ENCODE measurements at regions not wholly inside any gene's neighbourhood (a gene's known extent, or its start where the extent isn't known, plus 50 kb on each side); places are given as distances from the start of the nearest gene placed in this dataset.
A peak's percentile ranks its signal among the peaks of the same experiment; 100 is the strongest.

DNA sequence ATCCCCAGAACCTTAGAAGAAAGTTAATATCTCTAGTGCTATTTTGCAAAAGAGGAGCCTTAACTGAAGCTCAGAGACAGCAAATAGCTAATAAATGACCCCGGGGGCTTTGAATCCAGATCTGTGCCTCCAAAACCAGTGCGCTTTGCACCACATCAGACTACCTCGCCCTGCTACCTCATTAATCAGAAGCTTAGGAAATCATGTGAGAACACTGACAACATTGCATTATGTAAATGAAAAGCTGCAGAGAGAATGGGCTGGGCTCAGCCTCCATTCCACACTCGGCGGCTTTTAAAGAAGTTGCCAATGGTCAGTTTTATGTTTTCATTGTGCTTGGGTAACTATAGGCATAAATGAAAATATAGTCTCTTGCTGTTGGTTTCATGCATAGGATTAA lies 54.0 kb upstream of the STMND1 start:
- DNase-seq (ENCODE audit: low read depth): no peak
- in situ Hi-C loops (cut with HindIII; ENCODE audit: low pct_unique_long_range_greater_than_20kb, low sequenced_read_pairs): no loop called here

DNA sequence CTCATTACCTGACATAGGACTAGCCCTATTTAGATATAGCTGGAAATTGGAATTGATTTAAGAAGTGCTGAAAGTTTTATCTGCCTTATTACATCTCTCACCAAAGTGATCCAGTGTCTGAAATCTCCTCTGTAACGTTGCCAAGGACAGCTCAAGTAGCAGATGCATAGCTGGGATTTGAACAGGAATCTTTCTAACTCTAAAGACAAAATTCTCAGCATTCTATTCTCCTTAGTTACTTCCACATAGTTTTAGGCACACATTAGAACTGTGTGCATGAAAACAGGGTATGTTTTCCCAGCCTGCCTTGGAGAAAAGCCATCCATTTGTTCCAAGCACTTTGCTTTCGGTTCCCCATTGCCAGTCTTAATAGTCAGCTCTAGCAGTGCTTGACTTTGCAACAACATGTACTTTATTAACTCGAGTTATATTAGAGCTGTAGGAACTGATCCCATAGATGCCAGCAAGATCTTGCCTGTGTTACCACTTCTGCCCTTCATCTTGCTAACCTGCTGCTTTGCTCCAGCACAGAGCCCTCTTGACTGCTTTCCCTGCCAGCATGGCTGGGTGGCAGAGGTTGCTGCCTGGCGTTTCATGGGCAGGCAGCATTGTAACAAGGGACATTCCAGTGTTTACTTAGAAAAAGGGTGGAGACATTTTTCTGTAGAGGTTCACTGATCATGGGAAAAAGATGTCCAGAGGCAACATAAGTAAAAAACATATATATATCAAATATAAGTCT lies 56.1 kb upstream of the STMND1 start:
- peak; percentile 42 for DNase-seq (ENCODE audit: low read depth)

DNA sequence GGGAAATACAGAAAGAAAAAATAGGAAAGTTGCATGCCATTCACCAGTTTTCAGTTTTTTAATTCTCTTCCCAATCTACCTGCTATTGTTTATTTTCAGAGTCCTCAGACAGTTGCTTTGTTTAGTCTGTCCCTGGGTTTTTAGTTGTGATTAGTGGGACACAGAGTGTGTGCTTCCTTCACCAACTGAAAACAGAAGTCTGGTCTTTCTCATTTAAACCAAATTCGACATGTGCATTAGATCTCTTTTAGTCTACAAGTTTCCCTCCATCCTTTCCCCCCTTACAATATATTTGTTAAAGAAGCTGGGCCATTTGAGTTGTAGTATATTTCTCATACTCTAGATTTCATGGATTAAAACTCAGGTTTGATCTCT lies 58.7 kb upstream of the STMND1 start:
- in situ Hi-C loops (cut with HindIII; ENCODE audit: low pct_unique_long_range_greater_than_20kb, low sequenced_read_pairs): no loop called here

More for the DNA sequence above, 56.1 kb upstream of the STMND1 start:
- in situ Hi-C loops (cut with HindIII; ENCODE audit: low pct_unique_long_range_greater_than_20kb, low sequenced_read_pairs): no loop called here

DNA sequence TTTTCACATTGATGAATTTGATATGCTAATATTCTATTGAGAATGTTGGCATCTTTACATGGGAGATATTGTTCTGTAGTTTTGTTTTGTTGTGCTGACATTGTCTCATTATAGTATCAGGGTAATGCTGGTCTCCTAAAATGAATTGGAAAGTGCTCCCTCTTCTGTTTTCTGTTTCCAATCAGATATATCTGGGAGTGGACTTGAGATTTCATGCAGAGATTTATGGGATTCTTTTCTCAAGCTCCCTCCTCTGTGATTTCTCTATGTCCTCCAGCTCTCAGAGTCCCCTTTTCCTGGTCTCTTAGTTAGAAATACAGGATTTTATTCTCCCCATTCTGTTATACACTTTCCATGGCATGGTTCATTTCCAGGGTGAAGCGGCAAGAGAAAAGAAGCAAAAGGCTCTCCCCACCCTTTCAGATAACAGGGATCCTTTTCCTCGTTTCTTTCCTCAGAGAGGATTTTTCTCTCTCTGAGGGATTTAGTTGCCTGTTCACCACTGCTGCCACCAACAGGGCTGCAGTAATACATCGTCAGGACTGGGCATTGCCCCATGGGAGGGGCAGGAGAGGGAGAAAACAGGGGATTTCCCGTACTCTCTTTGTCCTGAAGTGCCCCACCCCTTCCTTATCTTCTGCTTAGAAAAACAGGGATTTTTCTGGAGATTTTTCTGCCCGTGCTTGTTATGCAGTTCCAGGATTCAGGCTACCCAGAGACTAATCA lies 59.3 kb upstream of the STMND1 start:
- in situ Hi-C loops (cut with HindIII; ENCODE audit: low pct_unique_long_range_greater_than_20kb, low sequenced_read_pairs): no loop called here
- DNase-seq (ENCODE audit: low read depth): peak; percentile 80

More for the DNA sequence above, 58.7 kb upstream of the STMND1 start:
- no peak for DNase-seq (ENCODE audit: low read depth)

DNA sequence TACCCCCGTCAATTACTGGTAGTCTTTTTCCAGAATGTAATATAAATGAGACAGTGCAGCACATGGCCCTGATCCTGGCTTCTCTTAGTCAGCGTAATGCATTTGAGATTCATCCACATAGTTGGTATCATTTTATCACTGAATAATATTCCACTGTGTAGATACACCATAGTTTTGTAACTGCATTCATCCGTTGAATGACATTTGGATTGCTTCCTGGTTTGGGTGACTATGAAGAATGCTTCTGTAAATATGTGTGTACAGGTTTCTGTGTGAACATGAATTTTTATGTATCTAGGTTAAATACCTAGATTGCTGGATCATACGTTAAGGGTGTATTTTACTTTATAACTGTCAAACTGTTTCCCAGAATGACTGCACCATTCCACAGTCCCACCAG lies 62.6 kb upstream of the STMND1 start:
- in situ Hi-C loops (cut with HindIII; ENCODE audit: low pct_unique_long_range_greater_than_20kb, low sequenced_read_pairs): no loop called here
- no peak for DNase-seq (ENCODE audit: low read depth)

DNA sequence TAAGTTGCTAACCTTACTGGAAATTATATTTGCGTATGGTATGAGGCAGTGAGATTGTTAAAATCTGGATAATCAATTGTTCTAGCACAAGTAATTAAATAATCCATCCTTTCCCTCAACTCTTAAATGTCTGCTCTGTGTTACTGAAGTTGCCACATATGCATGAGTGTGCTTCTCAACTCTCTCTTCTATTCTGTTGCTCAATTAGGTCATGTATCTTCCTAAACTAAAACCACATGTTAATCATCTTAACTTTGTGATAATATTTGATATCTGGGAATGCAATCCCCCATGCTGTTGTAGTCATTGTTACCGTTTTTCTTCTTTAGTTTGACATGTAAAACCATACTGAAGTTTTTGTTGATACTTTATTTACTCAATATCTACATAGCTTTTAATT lies 63.5 kb upstream of the STMND1 start:
- DNase-seq (ENCODE audit: low read depth): no peak
- in situ Hi-C loops (cut with HindIII; ENCODE audit: low pct_unique_long_range_greater_than_20kb, low sequenced_read_pairs): no loop called here

DNA sequence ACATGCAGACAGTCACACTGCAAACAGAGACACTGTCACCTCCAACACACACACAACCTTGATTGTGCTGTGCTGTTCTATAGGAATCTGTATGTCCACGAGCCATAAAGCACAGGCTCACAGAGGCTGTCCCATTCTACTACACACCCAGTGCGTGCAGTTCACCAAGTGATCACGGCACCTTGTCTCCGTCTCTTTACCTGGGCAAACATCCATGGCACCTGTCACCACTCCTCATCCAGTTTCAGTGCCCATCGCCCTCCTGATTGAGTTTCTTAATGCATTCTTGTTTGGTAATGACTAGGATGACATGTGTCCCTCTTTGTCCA lies 65.8 kb upstream of the STMND1 start:
- DNase-seq (ENCODE audit: low read depth): no peak
- in situ Hi-C loops (cut with HindIII; ENCODE audit: low pct_unique_long_range_greater_than_20kb, low sequenced_read_pairs): no loop called here

DNA sequence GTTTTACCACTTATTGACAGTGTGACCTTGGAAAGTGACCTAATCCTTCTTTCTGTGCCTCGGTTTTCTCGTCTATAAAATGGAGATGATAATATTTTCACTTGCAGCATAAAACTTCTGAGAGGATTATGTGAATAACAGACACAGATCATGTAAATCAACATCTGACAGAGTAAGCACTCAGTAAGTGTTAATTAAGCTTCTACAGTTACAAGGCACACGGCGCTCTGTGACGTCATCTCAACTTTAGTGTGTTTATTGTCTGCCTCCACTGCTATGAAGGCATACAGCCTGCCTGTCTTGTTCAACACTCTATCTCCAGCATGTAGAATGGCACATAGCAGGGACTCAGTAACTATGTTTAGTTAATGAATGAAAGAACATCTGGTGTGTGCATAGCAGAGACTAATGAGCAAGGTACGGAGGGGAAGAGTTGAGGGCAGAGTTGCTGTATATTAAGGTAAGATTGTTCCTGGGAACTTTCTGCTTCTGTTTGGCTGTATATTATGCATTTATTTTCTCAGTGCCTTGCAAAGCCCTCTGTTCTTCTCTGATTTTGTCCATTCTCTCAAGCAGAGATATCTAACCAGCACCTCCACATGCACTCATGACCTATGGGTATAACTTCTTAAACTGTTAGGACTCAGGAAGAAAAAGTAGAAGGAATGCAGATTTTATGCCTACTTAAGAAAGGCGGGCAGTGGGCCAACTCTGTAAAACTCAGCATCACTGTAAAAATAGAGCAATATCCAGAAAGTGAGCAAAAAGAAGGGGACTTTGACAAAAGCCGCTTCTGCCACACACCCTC lies 66.4 kb upstream of the STMND1 start:
- in situ Hi-C loops (cut with HindIII; ENCODE audit: low pct_unique_long_range_greater_than_20kb, low sequenced_read_pairs): no loop called here
- DNase-seq (ENCODE audit: low read depth): no peak

DNA sequence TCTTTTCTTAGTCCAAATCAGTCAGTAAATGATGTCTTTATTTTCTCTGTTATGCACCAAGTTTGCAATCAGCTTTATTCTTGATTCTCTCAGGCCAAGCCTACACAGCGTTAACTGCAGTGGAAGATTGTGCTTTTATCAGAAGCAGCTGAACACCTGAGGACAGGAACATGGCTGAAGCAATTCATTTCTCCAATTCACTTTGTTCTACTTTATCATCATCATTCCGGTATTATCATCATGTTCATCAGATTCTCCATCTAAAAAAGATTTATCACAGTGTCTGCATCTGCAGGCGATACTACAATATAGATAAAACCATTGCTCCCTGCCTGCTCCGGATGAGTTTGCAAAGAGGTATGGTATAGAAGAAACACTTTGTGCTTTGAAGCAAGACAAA lies 68.1 kb upstream of the STMND1 start:
- DNase-seq (ENCODE audit: low read depth): no peak
- in situ Hi-C loops (cut with HindIII; ENCODE audit: low pct_unique_long_range_greater_than_20kb, low sequenced_read_pairs): no loop called here

DNA sequence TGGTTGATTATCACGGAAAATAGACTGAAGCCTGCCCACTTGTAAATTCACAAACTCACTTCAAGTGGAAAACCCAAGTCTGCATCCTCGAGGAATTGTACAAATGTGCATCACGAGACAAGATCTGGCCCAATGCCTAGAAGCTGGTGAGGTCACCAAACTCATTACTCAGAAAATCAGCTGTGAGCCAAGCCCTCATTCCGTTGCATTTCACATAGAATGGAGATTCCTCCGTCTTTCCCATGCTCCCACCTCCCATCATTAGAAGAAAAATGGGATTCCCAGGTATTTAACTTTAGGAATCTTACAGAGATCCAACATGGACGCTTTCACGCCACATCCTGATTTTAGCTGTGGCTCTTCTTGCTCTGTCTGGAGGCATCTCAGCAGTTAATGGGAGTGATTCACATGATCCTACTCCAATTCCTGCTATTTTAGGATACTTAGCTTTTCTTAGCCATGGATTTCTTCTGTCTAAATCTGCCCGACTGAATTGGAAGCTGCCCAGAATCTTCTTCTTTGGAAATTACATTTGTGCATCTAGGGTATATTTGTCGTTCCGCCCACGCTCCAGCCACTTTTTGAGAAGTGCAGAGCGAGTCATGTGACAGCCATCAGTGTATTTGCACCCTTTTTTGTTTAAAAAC lies 68.7 kb upstream of the STMND1 start:
- in situ Hi-C loops (cut with HindIII; ENCODE audit: low pct_unique_long_range_greater_than_20kb, low sequenced_read_pairs): no loop called here
- DNase-seq (ENCODE audit: low read depth): peak; percentile 87

DNA sequence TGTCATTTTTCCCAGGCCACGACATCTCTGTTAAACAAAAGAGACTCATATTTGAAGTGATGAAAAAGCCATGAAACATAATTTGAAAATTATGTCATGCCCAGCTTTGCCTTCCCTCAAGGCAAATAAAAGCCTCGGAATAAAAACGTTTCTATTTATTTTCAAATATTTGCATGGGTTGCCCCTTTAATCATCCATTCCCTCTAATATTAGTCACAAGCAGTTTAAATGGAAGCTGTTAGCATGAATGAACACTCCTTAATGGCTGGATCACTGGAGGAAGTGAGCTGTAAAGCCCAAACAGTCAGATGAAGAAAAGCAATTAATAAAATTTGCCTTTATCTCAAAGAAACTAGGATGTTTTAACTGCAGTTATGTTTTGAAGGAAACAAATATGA lies 69.3 kb upstream of the STMND1 start:
- peak; percentile 85 for DNase-seq (ENCODE audit: low read depth)
- in situ Hi-C loops (cut with HindIII; ENCODE audit: low pct_unique_long_range_greater_than_20kb, low sequenced_read_pairs): no loop called here

DNA sequence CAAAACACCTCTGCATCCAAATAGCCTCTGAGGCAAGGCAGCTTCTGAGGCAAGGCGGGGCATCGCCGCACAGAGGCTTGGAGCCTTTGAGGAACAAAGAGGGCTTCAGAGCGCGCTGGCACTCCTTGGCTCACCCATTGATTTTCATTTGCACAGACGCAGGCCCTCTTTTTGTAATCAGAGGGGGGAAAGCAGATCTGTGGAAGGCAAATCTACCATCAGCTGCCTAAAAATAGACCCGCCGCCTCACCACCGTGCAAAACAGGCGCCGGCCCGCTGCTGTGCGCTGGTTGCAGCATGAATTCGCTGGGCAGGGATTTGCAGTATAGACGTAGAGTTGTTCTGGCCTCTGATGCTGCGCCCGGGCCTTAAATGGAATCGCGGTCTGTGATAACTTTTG lies 69.9 kb upstream of the STMND1 start:
- in situ Hi-C loops (cut with HindIII; ENCODE audit: low pct_unique_long_range_greater_than_20kb, low sequenced_read_pairs): no loop called here
- no peak for DNase-seq (ENCODE audit: low read depth)

DNA sequence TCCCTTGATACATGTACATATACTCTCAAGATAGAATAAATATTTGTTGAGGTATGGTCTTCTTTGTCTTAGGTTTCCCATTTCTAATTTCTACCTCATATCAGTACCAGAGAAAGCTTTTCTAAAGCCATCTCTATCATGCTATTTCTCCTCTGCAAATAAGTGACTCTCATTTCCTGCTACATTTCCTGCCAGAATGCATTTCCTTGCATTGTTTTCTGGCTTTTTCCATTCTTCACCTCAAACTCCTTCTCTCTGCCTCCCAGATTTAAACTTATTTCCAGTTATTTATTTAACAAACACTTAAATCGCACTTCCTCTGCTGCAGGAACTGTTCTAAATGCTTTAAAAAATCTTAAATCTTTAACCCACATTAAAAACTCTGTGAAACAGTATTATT lies 74.4 kb upstream of the STMND1 start:
- in situ Hi-C loops (cut with HindIII; ENCODE audit: low pct_unique_long_range_greater_than_20kb, low sequenced_read_pairs): no loop called here

DNA sequence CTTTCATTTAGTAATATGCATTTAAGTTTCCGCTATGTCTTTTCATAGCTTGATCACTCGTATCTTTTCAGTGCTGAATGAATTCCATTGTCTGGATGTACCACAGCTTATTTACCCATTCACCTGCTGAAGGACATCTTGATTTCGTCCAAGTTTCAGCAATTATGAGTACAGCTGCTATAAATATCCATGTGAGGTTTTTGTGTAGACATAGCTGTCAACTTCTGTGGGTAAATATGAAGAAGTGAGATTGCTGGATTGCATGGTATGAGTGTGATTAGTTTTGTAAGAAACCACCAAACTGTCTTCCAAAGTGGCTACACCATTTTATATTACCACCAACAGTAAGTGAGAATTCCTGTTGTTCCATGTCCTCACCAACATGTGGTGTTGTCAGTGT lies 79.2 kb upstream of the STMND1 start:
- no peak for DNase-seq (ENCODE audit: low read depth)
- in situ Hi-C loops (cut with HindIII; ENCODE audit: low pct_unique_long_range_greater_than_20kb, low sequenced_read_pairs): no loop called here

More for the DNA sequence above, 74.4 kb upstream of the STMND1 start:
- no peak for DNase-seq (ENCODE audit: low read depth)

DNA sequence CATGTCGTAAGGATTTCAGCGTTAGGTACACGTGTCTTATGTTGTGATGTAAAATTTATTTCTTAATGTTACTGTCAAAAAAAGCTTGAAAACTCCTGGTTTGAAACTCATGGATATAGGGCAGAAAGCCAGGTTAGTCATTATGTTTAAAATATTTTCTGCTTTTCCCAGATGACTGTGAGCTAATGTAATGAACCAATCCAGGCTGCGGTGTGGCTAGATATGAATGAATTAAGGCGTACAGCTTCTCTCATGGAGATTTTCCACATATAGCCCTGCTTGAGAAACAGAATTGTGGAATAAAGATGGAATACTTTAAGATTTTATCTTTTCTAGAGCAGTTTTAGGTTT lies 80.3 kb upstream of the STMND1 start:
- DNase-seq (ENCODE audit: low read depth): no peak
- in situ Hi-C loops (cut with HindIII; ENCODE audit: low pct_unique_long_range_greater_than_20kb, low sequenced_read_pairs): no loop called here

DNA sequence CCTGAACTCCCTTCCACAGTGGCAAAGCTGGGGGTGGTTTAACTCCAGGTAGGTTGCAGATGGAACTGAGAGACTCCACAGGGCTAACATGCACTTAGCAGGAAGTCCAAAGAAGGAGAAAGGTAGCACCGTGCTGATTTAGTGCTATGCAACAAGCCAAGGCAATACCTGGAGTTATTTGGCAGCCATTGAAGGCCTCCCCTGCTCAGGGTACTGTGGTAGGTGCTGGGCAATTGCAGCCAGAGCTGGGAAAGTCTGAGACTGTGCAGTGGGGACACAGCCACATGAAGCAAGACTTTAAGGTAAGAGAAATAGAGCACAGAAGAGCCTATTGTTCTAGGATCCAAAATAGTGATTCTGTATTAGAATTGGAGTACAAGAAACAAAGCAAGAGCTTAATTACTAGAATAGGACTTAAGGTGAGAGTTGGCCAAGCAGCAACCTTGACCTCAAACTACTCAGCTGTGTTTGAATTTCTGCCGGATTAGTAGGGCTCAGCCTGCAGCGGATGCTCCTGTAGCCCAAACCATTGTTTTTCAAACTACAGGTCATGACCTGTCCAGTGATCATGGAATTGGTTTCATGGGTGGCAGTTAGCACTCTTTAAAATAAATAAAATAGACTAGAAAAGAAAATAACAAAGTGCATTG lies 80.8 kb upstream of the STMND1 start:
- in situ Hi-C loops (cut with HindIII; ENCODE audit: low pct_unique_long_range_greater_than_20kb, low sequenced_read_pairs): no loop called here

DNA sequence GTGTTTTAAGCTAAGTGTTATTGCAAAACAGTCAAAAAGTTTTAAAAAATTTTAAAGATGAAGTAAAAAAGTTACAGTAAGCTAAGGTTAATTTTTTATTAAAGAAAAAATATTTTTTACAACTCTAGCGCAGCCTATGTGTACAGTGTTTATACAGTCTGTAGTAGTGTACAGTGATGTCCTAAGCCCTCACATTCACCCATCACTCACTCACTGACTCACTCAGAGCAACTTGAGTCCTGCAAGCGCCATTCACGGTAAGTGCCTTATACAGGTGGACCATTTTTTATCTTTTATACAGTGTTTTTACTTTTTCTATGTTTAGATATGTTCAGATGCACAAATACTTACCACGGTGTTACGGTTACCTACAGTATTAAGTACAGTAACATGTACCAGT lies 83.4 kb upstream of the STMND1 start:
- in situ Hi-C loops (cut with HindIII; ENCODE audit: low pct_unique_long_range_greater_than_20kb, low sequenced_read_pairs): no loop called here

More for the DNA sequence above, 80.8 kb upstream of the STMND1 start:
- no peak for DNase-seq (ENCODE audit: low read depth)

DNA sequence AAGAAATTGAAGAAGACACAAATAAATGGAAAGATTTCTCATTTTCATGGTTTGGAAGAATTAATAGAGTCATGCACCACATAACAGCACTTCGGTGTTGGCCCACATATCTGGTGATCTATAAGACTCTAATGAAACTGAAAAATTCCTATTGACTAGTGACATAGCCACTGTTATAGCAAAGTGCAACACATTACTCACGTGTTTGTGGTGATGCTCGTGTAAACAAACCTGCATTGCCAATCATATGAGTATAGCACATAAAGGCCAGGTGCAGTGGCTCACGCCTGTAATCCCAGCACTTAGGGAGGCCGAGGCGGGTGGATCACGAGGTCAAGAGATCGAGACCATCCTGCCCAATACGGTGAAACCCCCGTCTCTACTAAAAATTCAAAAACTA lies 84.4 kb upstream of the STMND1 start:
- DNase-seq (ENCODE audit: low read depth): no peak
- in situ Hi-C loops (cut with HindIII; ENCODE audit: low pct_unique_long_range_greater_than_20kb, low sequenced_read_pairs): no loop called here

More for the DNA sequence above, 83.4 kb upstream of the STMND1 start:
- no peak for DNase-seq (ENCODE audit: low read depth)

Measured in Caki2 (cell line).